ENCODE measurements at regions not wholly inside any gene's neighbourhood (a gene's known extent, or its start where the extent isn't known, plus 50 kb on each side); places are given as distances from the start of the nearest gene placed in this dataset.

DNA sequence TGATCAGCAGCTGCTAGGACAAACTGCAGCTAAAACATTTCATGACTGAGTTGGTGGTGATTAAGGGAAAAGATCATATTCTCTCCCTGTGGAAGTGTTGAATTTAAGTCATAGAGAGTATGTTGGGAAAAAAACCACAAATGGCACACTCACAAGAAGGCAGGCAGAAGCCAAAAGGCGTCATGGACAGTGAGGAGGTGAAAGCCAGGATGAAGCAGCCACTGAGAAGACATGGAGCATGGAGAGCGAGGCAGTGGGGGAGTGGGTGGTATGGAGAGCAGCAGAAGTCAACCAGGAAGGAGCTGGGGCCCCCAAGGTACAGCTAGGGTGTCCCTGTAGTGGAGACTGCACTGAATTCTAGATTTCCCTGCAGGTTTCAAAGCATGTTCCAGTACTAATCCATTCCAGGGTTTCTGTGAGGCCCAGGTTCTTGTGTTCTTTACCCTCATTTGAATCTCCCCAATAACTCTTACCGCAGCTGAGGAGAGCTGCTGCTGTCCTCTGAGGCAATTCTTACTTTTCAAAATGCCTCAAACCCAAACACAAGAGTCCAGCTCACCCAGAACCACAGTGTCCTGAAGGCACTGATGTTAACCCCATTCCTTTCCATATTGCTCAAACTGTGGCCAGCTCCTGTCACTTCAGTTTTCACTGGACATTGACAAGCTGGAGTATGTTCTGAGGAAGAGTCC, 191.8 kb upstream of the E2F8 start:
- no peaks in the 10 kb centered on the region for H3K9me3 ChIP-seq (ENCODE audit: low read length)
- H3K79me2 ChIP-seq (ENCODE audit: insufficient read depth, low read length) = no peaks in the 10 kb centered on the region
- no peak overlapping the region for H3K9ac ChIP-seq (ENCODE audit: low read length)
- H3K27me3 ChIP-seq (ENCODE audit: insufficient read depth, low read length) = peaks cover 6% of the 10 kb centered on the region; the same call in 1 of the 2 replicates
- H3K4me2 ChIP-seq (ENCODE audit: low read length) = no peak overlapping the region
- H4K20me1 ChIP-seq (ENCODE audit: insufficient read depth, low read length) = no peaks in the 10 kb centered on the region
- no peaks in the 10 kb centered on the region for H3F3A ChIP-seq (ENCODE audit: insufficient read depth, low read length)
- H3K4me1 ChIP-seq (ENCODE audit: insufficient read depth, low read length, severe bottlenecking) = no peaks in the 10 kb centered on the region
- H3K36me3 ChIP-seq (ENCODE audit: insufficient read depth, low read length) = no peaks in the 10 kb centered on the region
- TF ChIP-seq, protein P1, sequence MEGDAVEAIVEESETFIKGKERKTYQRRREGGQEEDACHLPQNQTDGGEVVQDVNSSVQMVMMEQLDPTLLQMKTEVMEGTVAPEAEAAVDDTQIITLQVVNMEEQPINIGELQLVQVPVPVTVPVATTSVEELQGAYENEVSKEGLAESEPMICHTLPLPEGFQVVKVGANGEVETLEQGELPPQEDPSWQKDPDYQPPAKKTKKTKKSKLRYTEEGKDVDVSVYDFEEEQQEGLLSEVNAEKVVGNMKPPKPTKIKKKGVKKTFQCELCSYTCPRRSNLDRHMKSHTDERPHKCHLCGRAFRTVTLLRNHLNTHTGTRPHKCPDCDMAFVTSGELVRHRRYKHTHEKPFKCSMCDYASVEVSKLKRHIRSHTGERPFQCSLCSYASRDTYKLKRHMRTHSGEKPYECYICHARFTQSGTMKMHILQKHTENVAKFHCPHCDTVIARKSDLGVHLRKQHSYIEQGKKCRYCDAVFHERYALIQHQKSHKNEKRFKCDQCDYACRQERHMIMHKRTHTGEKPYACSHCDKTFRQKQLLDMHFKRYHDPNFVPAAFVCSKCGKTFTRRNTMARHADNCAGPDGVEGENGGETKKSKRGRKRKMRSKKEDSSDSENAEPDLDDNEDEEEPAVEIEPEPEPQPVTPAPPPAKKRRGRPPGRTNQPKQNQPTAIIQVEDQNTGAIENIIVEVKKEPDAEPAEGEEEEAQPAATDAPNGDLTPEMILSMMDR (IDR thresholded peaks at IDR 0.05; ENCODE audit: low read length) = no peak
- TF ChIP-seq EZH2 (IDR thresholded peaks at IDR 0.05; ENCODE audit: borderline replicate concordance, low read length) = no peak
- H3K27ac ChIP-seq (ENCODE audit: low read depth, low read length, poor library complexity, severe bottlenecking) = no peak overlapping the region
- H3K9me2 ChIP-seq (ENCODE audit: low read depth, low read length) = no peaks in the 10 kb centered on the region
- no peak overlapping the region for H2AFZ ChIP-seq (ENCODE audit: low read length)
- no peak overlapping the region for H3K4me3 ChIP-seq (ENCODE audit: low read depth, low read length, poor library complexity, severe bottlenecking)

DNA sequence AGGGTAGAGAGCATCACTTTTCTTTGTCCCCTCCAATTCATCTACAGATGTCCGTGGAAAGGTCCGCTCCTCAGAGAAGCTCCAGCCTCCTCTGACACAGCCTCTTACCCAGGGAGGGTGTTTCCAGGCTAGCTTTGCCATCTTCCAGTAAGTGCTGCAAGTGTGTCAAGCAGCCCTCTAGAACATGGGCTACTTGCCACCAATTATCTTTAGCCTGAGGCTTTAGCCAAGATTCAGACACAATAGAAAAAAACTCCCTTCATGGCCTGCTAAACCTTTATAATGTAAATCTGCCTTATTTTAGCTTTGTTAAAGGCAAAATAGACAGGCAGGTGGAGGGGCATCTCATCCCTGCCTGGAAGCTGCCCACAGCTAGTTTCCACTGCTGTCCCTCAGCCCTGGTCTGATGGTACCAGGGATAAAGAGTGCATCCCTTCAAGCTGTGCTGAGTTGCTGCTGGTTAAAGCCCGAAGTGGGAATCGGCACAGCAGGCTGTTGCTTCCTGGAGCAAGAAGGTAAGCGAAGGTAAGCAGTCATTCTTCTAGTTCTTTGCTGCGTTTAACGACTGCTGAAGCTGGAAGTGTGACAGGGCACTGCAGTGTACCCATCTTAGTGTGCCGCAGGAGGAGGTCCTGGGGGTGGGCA, 190.1 kb upstream of the E2F8 start:
- Histone ChIP-seq H3K27me3 (ENCODE audit: insufficient read depth, low read length) (peaks cover 6% of the 10 kb centered on the region; the same call in 1 of the 2 replicates), H3K27ac (ENCODE audit: low read depth, low read length, poor library complexity, severe bottlenecking) (no peak overlapping the region), H3K9ac (ENCODE audit: low read length) (no peak overlapping the region)

DNA sequence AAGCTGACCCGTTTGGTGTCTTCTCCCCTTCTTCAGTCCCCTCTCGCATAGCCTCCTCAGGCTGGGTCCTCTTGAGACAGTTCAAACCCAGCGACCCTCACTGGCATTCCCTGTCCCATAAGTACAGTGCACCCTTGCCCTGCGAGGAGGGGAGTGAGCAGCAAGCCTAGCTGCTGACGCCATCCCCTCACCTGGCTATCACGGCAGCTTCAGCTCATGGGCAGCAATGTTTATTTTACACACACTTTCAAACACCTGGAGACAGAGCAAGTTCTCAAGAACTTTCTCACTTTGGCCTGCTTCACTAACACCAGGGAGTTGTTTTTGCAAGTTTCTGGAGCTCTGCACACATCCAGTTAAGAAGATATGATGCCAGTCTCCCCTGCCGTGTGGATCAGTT, 189.6 kb upstream of the E2F8 start:
- Histone ChIP-seq H3K4me1 (ENCODE audit: insufficient read depth, low read length, severe bottlenecking) (no peaks in the 10 kb centered on the region), H3K9me2 (ENCODE audit: low read depth, low read length) (no peaks in the 10 kb centered on the region), H3K27ac (ENCODE audit: low read depth, low read length, poor library complexity, severe bottlenecking) (no peak overlapping the region), H3K79me2 (ENCODE audit: insufficient read depth, low read length) (no peaks in the 10 kb centered on the region), H3K27me3 (ENCODE audit: insufficient read depth, low read length) (peaks cover 6% of the 10 kb centered on the region; the same call in 1 of the 2 replicates), H3K36me3 (ENCODE audit: insufficient read depth, low read length) (no peaks in the 10 kb centered on the region), H2AFZ (ENCODE audit: low read length) (no peak overlapping the region), H3K4me3 (ENCODE audit: low read depth, low read length, poor library complexity, severe bottlenecking) (no peak overlapping the region), H3F3A (ENCODE audit: insufficient read depth, low read length) (no peaks in the 10 kb centered on the region), H3K9me3 (ENCODE audit: low read length) (no peaks in the 10 kb centered on the region), H4K20me1 (ENCODE audit: insufficient read depth, low read length) (no peaks in the 10 kb centered on the region), H3K9ac (ENCODE audit: low read length) (no peak overlapping the region), H3K4me2 (ENCODE audit: low read length) (no peak overlapping the region)
- TF ChIP-seq, protein P1 (IDR thresholded peaks at IDR 0.05; ENCODE audit: low read length) = no peak
- TF ChIP-seq EZH2 (IDR thresholded peaks at IDR 0.05; ENCODE audit: borderline replicate concordance, low read length) = no peak

More for the DNA sequence above, 190.1 kb upstream of the E2F8 start:
- H4K20me1 ChIP-seq (ENCODE audit: insufficient read depth, low read length) = no peaks in the 10 kb centered on the region
- no peaks in the 10 kb centered on the region for H3K36me3 ChIP-seq (ENCODE audit: insufficient read depth, low read length)
- TF ChIP-seq EZH2 (IDR thresholded peaks at IDR 0.05; ENCODE audit: borderline replicate concordance, low read length) = no peak
- TF ChIP-seq, protein P1 (IDR thresholded peaks at IDR 0.05; ENCODE audit: low read length) = no peak
- H3F3A ChIP-seq (ENCODE audit: insufficient read depth, low read length) = no peaks in the 10 kb centered on the region
- H3K4me1 ChIP-seq (ENCODE audit: insufficient read depth, low read length, severe bottlenecking) = no peaks in the 10 kb centered on the region
- no peak overlapping the region for H3K4me2 ChIP-seq (ENCODE audit: low read length)
- no peaks in the 10 kb centered on the region for H3K79me2 ChIP-seq (ENCODE audit: insufficient read depth, low read length)
- H3K9me2 ChIP-seq (ENCODE audit: low read depth, low read length) = no peaks in the 10 kb centered on the region
- no peak overlapping the region for H2AFZ ChIP-seq (ENCODE audit: low read length)
- H3K4me3 ChIP-seq (ENCODE audit: low read depth, low read length, poor library complexity, severe bottlenecking) = no peak overlapping the region
- H3K9me3 ChIP-seq (ENCODE audit: low read length) = no peaks in the 10 kb centered on the region

Measured in OCI-LY1 (cell line).